ENCODE measurements at regions not wholly inside any gene's neighbourhood (a gene's known extent, or its start where the extent isn't known, plus 50 kb on each side); places are given as distances from the start of the nearest gene placed in this dataset.
A peak's percentile ranks its signal among the peaks of the same experiment; 100 is the strongest.

DNA sequence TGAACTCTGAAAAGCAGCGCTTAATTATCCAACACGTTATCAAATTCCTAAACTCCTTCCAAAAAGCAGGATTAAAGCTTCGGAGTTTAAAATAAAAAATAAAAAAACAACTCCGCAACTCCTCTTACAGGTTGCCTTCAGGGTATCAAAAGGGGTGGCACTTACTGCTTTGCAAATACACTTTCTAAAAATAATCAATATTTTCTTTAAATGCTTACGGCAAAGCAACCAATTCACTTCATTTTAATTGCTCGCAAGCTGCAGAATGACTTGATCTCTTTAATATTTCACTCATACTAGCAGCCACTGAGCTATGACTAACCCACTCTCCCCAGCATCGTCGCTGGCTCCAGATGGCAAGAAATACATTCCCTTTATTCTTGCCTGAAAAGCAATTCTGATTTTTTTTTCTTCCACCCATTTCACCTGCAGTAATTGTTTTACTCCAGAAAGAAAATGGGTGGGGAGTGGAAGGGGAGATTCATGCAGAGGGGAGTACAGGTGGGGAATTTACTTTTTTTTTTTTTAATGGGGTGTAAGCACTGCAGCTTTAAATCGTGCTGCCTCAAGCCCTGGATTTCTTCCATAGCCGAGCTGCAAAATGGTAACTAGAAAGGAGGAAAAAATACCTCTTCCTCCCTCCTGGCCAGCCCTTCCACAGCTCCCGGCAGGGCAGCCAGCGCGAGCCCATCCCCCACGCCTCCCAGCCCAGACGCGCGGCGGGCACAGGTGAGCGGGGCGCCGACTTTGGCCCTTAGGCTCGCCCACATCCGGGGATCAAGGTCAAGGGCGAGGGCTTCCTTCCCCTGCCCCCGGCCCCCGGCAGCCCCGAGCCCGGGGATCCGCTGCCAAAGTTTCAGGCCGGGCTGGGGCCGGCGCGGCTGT, 54.2 kb upstream of the FHIP2A start:
- DNase-seq (ENCODE audit: low spot score) (peak; percentile 71), ATAC-seq (peak; percentile 94)

- ATAC-seq (peak; percentile 77), DNase-seq (ENCODE audit: low spot score) (no peak)
Measured at GRCh38 chr10:114767986-114768821, 53.4 kb upstream of the FHIP2A start.

- ATAC-seq (no peak), DNase-seq (ENCODE audit: low spot score) (no peak)
Measured at GRCh38 chr10:114770009-114770408, 51.6 kb upstream of the FHIP2A start.

DNA sequence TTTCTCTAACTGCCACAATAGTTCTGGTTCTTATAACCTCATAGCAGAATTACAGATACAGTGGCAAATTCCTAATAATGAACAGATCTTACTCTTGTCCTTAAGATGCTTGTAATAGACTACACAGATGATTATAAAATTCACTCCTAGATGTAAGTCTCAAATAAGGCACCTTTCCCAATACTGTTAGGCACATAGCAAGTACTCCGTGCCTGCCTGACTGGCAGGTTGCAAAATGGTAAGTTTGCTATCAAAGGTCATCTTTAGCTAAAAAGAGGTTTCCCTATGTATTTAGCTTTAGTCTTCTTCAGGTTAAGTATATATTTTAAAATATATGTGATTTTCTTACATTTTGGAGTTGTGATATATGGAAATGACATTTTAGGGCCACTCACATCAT, 50.4 kb upstream of the FHIP2A start:
- DNase-seq (ENCODE audit: low spot score) (no peak), ATAC-seq (peak; percentile 48)

DNA sequence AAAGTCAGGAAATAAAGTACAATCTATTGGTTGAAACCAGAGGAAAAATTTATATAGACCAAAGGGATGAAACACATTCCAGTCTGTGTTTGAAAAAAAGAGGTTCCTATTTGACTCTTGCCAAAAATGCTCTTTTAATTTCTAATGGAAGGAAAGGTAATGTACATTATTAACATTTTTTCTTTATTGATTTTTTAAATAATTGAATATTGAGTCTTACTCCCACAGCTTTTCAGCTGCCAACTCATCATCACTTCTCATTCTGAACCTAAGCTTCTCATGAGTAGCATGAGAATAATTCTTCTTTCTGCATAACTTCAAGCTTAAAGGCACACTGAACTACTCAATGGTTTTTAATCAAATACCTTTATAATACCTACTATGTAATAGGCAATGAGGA, 49.8 kb upstream of the FHIP2A start:
- ATAC-seq: no peak

More for the DNA sequence above, 49.8 kb upstream of the FHIP2A start:
- DNase-seq (ENCODE audit: low spot score): no peak
